Ishikawa (cell line): ENCODE measurements at regions not wholly inside any gene's neighbourhood (a gene's known extent, or its start where the extent isn't known, plus 50 kb on each side); places are given as distances from the start of the nearest gene placed in this dataset.

Source experiments
- CEBPB ChIP-seq: IDR thresholded peaks from 2 replicates; pipeline ENCODE4 v1.6.1; 2012
- CREB1 ChIP-seq: IDR thresholded peaks from 2 replicates; pipeline ENCODE4 v1.6.1; 2012; ENCODE audit warnings: low read depth
- EGR1 ChIP-seq: IDR thresholded peaks from 2 replicates; pipeline ENCODE4 v1.6.1; 2012
- EP300 ChIP-seq: IDR thresholded peaks from 2 replicates; pipeline ENCODE4 v1.6.1; 2012; ENCODE audit warnings: borderline replicate concordance
- FOXM1 ChIP-seq: IDR thresholded peaks from 2 replicates; pipeline ENCODE4 v1.6.1; 2012; ENCODE audit warnings: low read depth, borderline replicate concordance
- MAX ChIP-seq: IDR thresholded peaks from 2 replicates; pipeline ENCODE4 v1.6.1; 2012
- NFIC ChIP-seq: IDR thresholded peaks from 2 replicates; pipeline ENCODE4 v1.6.1; 2012
- RAD21 ChIP-seq: IDR thresholded peaks from 2 replicates; pipeline ENCODE4 v1.6.1; 2012; ENCODE audit warnings: low read depth
- REST ChIP-seq: IDR thresholded peaks from 2 replicates; pipeline ENCODE4 v1.6.1; 2012; ENCODE audit warnings: low read depth, mild to moderate bottlenecking
- TAF1 ChIP-seq: IDR thresholded peaks from 2 replicates; pipeline ENCODE4 v1.6.1; 2012; ENCODE audit warnings: low read depth, mild to moderate bottlenecking
- TCF12 ChIP-seq: IDR thresholded peaks from 2 replicates; pipeline ENCODE4 v1.6.1; 2012; ENCODE audit warnings: low read depth
- TEAD4 ChIP-seq: IDR thresholded peaks from 2 replicates; pipeline ENCODE4 v1.6.1; 2012
- YY1 ChIP-seq: IDR thresholded peaks from 2 replicates; pipeline ENCODE4 v1.6.1; 2012; ENCODE audit warnings: low read depth
- ZBTB7A ChIP-seq: IDR thresholded peaks from 2 replicates; pipeline ENCODE4 v1.6.1; 2012; ENCODE audit warnings: low read depth
- TF ChIP-seq, protein P1 (sequence below): IDR thresholded peaks from 2 replicates; pipeline ENCODE4 v1.6.1; 2012

DNA sequence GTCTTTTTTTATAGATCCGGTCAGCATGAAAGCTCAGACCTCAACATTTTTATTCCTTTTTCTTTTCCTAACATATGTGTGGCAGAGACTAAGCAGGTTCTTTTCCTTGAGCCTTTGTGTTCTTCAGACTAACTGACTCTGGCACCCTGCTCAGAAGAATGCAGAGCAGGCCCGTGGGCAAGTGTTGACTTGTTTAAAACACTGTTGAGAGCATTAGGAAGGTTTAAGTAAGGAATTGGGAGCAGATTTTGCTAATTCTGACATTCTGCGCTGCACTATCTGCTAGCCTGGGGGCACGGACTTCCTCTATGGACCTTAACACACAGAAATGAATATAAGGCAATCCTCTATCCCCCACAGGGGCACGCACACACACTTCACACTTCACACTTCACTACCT, 182.5 kb upstream of the PIK3R1 start:
- no peak for TF ChIP-seq TEAD4
- TF ChIP-seq YY1 = no peak
- TF ChIP-seq EP300 = no peak
- no peak for TF ChIP-seq MAX
- no peak for TF ChIP-seq CREB1
- TF ChIP-seq NFIC = no peak
- TF ChIP-seq EGR1 = no peak
- TF ChIP-seq RAD21 = no peak
- TF ChIP-seq ZBTB7A = no peak
- TF ChIP-seq FOXM1 = no peak
- no peak for TF ChIP-seq TCF12

DNA sequence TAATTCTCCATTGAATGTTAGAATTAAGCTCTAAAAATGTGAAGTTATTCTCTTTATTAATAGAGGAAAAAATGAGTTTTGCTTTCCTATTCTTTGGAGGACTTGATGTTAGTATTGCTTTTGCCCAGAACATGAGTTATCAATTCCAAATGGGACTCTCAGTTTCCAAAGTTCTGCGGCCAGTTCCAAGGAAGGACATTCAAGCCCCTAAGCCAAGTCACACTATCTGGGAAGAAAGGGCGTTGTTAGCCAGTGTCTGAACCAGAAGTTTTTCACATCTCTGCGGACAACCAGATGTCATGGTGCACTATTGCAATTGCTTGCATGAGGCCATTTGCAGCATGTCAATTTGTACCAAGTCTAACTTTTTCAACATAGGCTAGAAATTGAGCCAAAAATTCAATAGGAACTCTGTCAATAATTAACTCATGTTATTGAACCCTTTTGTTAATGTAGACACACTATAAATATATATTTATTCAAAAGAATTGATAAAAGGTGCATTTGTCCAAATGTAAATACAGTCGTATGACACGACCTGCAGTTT, 183.3 kb upstream of the PIK3R1 start:
- TF ChIP-seq RAD21 (no peak), NFIC (no peak), CREB1 (no peak), ZBTB7A (no peak), TCF12 (no peak), REST (no peak), EGR1 (no peak), MAX (no peak), YY1 (no peak)
- TF ChIP-seq, protein P1, sequence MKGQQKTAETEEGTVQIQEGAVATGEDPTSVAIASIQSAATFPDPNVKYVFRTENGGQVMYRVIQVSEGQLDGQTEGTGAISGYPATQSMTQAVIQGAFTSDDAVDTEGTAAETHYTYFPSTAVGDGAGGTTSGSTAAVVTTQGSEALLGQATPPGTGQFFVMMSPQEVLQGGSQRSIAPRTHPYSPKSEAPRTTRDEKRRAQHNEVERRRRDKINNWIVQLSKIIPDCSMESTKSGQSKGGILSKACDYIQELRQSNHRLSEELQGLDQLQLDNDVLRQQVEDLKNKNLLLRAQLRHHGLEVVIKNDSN = no peak

- TF ChIP-seq REST (no peak), EGR1 (no peak), RAD21 (no peak), TAF1 (no peak), CREB1 (no peak), TEAD4 (no peak), YY1 (no peak), ZBTB7A (no peak), TCF12 (no peak), FOXM1 (no peak), NFIC (no peak), CEBPB (no peak), MAX (no peak), EP300 (no peak)
- TF ChIP-seq, protein P1 = no peak
Measured at GRCh38 chr5:68028131-68028727, 187.3 kb upstream of the PIK3R1 start.

GRCh38 chr5:68027519-68027918, 188.0 kb upstream of the PIK3R1 start:
- TF ChIP-seq TAF1 (no peak), EGR1 (no peak), CREB1 (no peak), YY1 (no peak), MAX (no peak)
- TF ChIP-seq, protein P1 = no peak

GRCh38 chr5:68026092-68026885, 189.3 kb upstream of the PIK3R1 start:
- TF ChIP-seq FOXM1 = no peak
- no peak for TF ChIP-seq CEBPB
